GM12878 (cell line): ENCODE measurements at regions not wholly inside any gene's neighbourhood (a gene's known extent, or its start where the extent isn't known, plus 50 kb on each side); places are given as distances from the start of the nearest gene placed in this dataset.

Experiments
- ATAC-seq: fragments of 200-7000 bp; cut with Tn5 transposase; 3 replicates; pipeline ENCODE4 v1.9.1; 2020; ENCODE audit warnings: mild to moderate bottlenecking, moderate library complexity
- BruUV-seq: library from RNA; stranded (reverse); fragments of 400-500 nt; replicated peaks from 2 replicates; lab custom pipeline; 2021; lab: Mats Ljungman, UMichigan
- CTCF ChIA-PET: fragments of 300-600 bp; sonication (Branson Sonifier 250); formaldehyde crosslinking; extraction: SDS; loops from one replicate; lab custom pipeline; 2021; ENCODE audit warnings: inconsistent platforms; lab: Yijun Ruan, JAX
- POLR2A ChIA-PET: fragments of 350-600 bp; formaldehyde crosslinking; extraction: SDS; loops from one replicate; lab custom pipeline; 2021; ENCODE audit warnings: inconsistent platforms; lab: Charles Lee
- RAD21 ChIA-PET: fragments of 300-600 bp; sonication (Branson Sonifier 250); formaldehyde crosslinking; loops from one replicate; lab custom pipeline; 2023; ENCODE audit warnings: antibody characterized with exemption; ENCODE audit not compliant: unreplicated experiment; lab: Charles Lee
- SMC1A ChIA-PET: fragments of 300-600 bp; sonication (Branson Sonifier 250); formaldehyde crosslinking; loops from one replicate; lab custom pipeline; 2023; ENCODE audit not compliant: unreplicated experiment, uncharacterized antibody; lab: Charles Lee
- DNase-seq: peaks from one replicate; pipeline ENCODE4 v3.0.0-alpha.2; 2011; ENCODE audit warnings: low read depth, low spot score
- FAIRE-seq: peaks from 3 replicates; lab custom pipeline; 2011; peaks lifted over from hg19 to GRCh38; lab: Jason Lieb, UNC
- H2AFZ ChIP-seq: 2 replicates; pipeline ENCODE4 v1.6.0; 2011; ENCODE audit warnings: low read depth, low read length, control low read depth; ENCODE audit not compliant: control insufficient read depth
- H3K27ac ChIP-seq: 2 replicates; pipeline ENCODE4 v1.5.1; 2011; ENCODE audit warnings: control low read depth; ENCODE audit not compliant: control insufficient read depth, insufficient read depth
- H3K27me3 ChIP-seq, 2 experiments: replicated peaks in 1 of 2; 2 replicates each; pipeline versions ENCODE4 v1.6.0 to v1.6.1; 2011; ENCODE audit warnings: low read length in 1 of 2; ENCODE audit not compliant: control insufficient read depth in 2 of 2, insufficient read depth in 2 of 2
- H3K36me3 ChIP-seq, 2 experiments: 2 replicates each; pipeline ENCODE4 v1.5.1; 2011; ENCODE audit warnings: low read length in 1 of 2; ENCODE audit not compliant: control insufficient read depth in 2 of 2, insufficient read depth in 2 of 2
- H3K4me1 ChIP-seq: 2 replicates; pipeline ENCODE4 v1.6.1; 2011; ENCODE audit warnings: mild to moderate bottlenecking, low read length, moderate library complexity, mixed read lengths; ENCODE audit not compliant: control insufficient read depth, insufficient read depth
- H3K4me2 ChIP-seq: 2 replicates; pipeline ENCODE4 v1.6.0; 2011; ENCODE audit warnings: control low read depth; ENCODE audit not compliant: control insufficient read depth, insufficient read depth
- H3K4me3 ChIP-seq: fragments of 200-600 bp; sonication (generic); 2 replicates; pipeline ENCODE4 v1.5.1; 2016
- H3K79me2 ChIP-seq: 2 replicates; pipeline ENCODE4 v1.6.0; 2011; ENCODE audit warnings: low read length; ENCODE audit not compliant: control insufficient read depth, insufficient read depth
- H3K9ac ChIP-seq: 2 replicates; pipeline ENCODE4 v1.8.0; 2011; ENCODE audit warnings: low read length, control low read depth, mixed read lengths; ENCODE audit not compliant: control insufficient read depth, insufficient read depth
- H3K9me3 ChIP-seq: replicated peaks from 3 replicates; pipeline ENCODE4 v1.5.1; 2011; ENCODE audit warnings: mild to moderate bottlenecking, low read length; ENCODE audit not compliant: control insufficient read depth, insufficient read depth
- H4K20me1 ChIP-seq: 2 replicates; pipeline ENCODE4 v1.6.0; 2011; ENCODE audit not compliant: control insufficient read depth, insufficient read depth
- BMI1 ChIP-seq: fragments of 450-650 bp; IDR thresholded peaks from 2 replicates; pipeline ENCODE4 v1.6.1; 2016; ENCODE audit warnings: mild to moderate bottlenecking, moderate library complexity, borderline replicate concordance
- CHD2 ChIP-seq: IDR thresholded peaks from 2 replicates; pipeline ENCODE4 v1.6.1; 2011; ENCODE audit warnings: low read depth, low read length, improper control_type of control experiment, borderline replicate concordance
- CHD4 ChIP-seq: fragments of 200-600 bp; sonication (generic); IDR thresholded peaks from 2 replicates; pipeline ENCODE4 v1.6.1; 2016; ENCODE audit warnings: mild to moderate bottlenecking
- ESRRA ChIP-seq: IDR thresholded peaks from 2 replicates; pipeline ENCODE4 v1.6.1; 2012; ENCODE audit warnings: mild to moderate bottlenecking, low read length, improper control_type of control experiment
- KAT2A ChIP-seq: conservative IDR thresholded peaks from 2 replicates; pipeline ENCODE4 v1.6.1; 2011; ENCODE audit warnings: low read depth, low read length; ENCODE audit not compliant: control insufficient read depth
- MTA2 ChIP-seq: fragments of 450-650 bp; IDR thresholded peaks from 2 replicates; pipeline ENCODE4 v1.6.1; 2016; ENCODE audit warnings: low read depth, mild to moderate bottlenecking, moderate library complexity
- MTA3 ChIP-seq: IDR thresholded peaks from 2 replicates; pipeline ENCODE4 v1.6.1; 2012; ENCODE audit warnings: low read length, inconsistent platforms, borderline replicate concordance
- POLR2AphosphoS2 ChIP-seq: IDR thresholded peaks from 2 replicates; pipeline ENCODE4 v1.6.1; 2011; ENCODE audit warnings: low read depth, mild to moderate bottlenecking, low read length, improper control_type of control experiment, moderate library complexity
- RCOR1 ChIP-seq: conservative IDR thresholded peaks from 2 replicates; pipeline ENCODE4 v1.6.1; 2012; ENCODE audit warnings: low read depth, low read length, improper control_type of control experiment
- SP1 ChIP-seq: IDR thresholded peaks from one replicate; pipeline ENCODE4 v1.6.1; 2011; ENCODE audit warnings: low read depth, low read length
- WGBS: methylation state at CpG from one replicate; pipeline ENCODE4 v1.1.6; 2016; ENCODE audit warnings: low lambda C conversion rate; ENCODE audit not compliant: insufficient replicate concordance, insufficient coverage; ENCODE audit errors: missing lambda C conversion rate; 5-methylcytosine and 5-hydroxymethylcytosine counted together
- in situ Hi-C: fragments of 300-500 bp; cut with MboI; formaldehyde crosslinking; loops from 9 replicates; pipeline ENCODE4 v1.14.3; 2018; ENCODE audit warnings: mixed read lengths
- intact Hi-C: fragments of 100-400 bp; cut with micrococcal nuclease; formaldehyde crosslinking; loops from one replicate; pipeline ENCODE4 v1.14.2; 2022; ENCODE audit not compliant: unreplicated experiment
- TF ChIP-seq, protein P1 (sequence below): IDR thresholded peaks from 2 replicates; pipeline ENCODE4 v1.6.1; 2011; ENCODE audit warnings: borderline replicate concordance, low read depth, mild to moderate bottlenecking, moderate library complexity, low read length; ENCODE audit not compliant: insufficient read depth, poor library complexity, severe bottlenecking
- TF ChIP-seq, protein P2 (sequence below): fragments of 150-350 bp; IDR thresholded peaks from 2 replicates; pipeline ENCODE4 v1.6.1; 2014; ENCODE audit warnings: mild to moderate bottlenecking, low read depth, low read length
- TF ChIP-seq, protein P3 (sequence below), 3 experiments: IDR thresholded peaks in 2 of 3; conservative IDR thresholded peaks in 1 of 3; 2 replicates each; pipeline ENCODE4 v1.5.1; 2011; ENCODE audit warnings: low read depth in 3 of 3, low read length in 3 of 3, mild to moderate bottlenecking in 3 of 3, control low read depth in 2 of 3, moderate library complexity in 2 of 3, inconsistent platforms in 1 of 3, mixed read lengths in 1 of 3; ENCODE audit not compliant: control insufficient read depth in 2 of 3, insufficient read depth in 1 of 3; ENCODE audit errors: extremely low read depth in 1 of 3
- TF ChIP-seq, protein P4 (sequence below): fragments of 450-650 bp; IDR thresholded peaks from 2 replicates; pipeline ENCODE4 v1.6.1; 2016; ENCODE audit warnings: mild to moderate bottlenecking
- TF ChIP-seq, protein P5 (sequence below): fragments of 450-650 bp; IDR thresholded peaks from 2 replicates; pipeline ENCODE4 v1.6.1; 2017; ENCODE audit warnings: mild to moderate bottlenecking, low read depth, inconsistent platforms; ENCODE audit not compliant: poor library complexity, severe bottlenecking

DNA sequence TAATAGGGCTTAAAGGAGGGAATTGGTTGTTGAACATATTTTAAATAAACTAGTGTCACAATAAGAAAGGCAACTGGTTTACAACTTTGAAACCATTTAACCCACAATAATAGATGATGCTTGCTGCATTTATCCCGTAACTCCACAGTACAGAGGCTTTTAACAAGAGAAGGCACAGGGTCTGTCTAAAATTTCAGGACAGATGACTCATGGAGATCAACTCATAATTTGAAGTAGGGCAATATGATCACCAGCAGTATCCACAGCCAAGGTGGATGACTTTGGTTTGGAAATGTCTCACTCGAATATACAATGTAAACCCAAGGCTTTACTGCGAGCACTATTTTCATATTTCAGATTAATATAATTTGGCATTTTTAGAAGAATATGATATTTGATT is 340.2 kb downstream of the LRIG3 start (continued):
- TF ChIP-seq, protein P1, sequence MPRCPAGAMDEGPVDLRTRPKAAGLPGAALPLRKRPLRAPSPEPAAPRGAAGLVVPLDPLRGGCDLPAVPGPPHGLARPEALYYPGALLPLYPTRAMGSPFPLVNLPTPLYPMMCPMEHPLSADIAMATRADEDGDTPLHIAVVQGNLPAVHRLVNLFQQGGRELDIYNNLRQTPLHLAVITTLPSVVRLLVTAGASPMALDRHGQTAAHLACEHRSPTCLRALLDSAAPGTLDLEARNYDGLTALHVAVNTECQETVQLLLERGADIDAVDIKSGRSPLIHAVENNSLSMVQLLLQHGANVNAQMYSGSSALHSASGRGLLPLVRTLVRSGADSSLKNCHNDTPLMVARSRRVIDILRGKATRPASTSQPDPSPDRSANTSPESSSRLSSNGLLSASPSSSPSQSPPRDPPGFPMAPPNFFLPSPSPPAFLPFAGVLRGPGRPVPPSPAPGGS = no peak
- TF ChIP-seq BMI1 (no peak), POLR2AphosphoS2 (no peak), RCOR1 (no peak), SP1 (no peak), ESRRA (no peak), KAT2A (no peak)
- TF ChIP-seq, protein P2, sequence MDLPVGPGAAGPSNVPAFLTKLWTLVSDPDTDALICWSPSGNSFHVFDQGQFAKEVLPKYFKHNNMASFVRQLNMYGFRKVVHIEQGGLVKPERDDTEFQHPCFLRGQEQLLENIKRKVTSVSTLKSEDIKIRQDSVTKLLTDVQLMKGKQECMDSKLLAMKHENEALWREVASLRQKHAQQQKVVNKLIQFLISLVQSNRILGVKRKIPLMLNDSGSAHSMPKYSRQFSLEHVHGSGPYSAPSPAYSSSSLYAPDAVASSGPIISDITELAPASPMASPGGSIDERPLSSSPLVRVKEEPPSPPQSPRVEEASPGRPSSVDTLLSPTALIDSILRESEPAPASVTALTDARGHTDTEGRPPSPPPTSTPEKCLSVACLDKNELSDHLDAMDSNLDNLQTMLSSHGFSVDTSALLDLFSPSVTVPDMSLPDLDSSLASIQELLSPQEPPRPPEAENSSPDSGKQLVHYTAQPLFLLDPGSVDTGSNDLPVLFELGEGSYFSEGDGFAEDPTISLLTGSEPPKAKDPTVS = no peak

DNA sequence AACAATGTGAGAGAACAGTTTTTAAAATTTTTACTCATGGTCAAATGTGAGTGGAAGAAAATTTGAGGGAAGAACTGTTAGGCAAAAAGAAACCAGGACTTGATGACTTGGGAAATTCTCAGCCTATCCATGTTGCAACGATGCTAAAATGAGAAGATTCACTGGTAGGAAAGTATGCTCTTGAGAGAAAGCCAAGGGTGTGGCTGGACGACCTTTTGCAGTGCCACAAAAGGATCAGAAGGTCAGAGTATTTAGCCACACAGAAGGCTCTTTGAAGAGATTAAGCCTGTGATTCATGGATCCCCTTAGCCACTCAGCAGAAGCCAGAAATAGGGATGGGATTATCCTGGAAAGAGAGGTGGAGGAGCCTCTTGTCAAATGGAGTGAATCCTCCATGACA is 336.8 kb downstream of the LRIG3 start:
- Histone ChIP-seq H3K4me2 (no peak overlapping the region), H3K9ac (no peak overlapping the region), H3K79me2 (no peaks in the 10 kb centered on the region), H4K20me1 (no peaks in the 10 kb centered on the region), H3K4me3 (no peak overlapping the region), H3K36me3 (no peaks in the 10 kb centered on the region), H3K9me3 (no peaks in the 10 kb centered on the region), H3K27ac (no peak overlapping the region), H2AFZ (no peak overlapping the region), H3K27me3 (no peaks in the 10 kb centered on the region), H3K4me1 (no peaks in the 10 kb centered on the region)
- ChIA-PET POLR2A (no interaction called here), SMC1A (interaction anchor here (2.1 kb wide), 1 partner anchor 8 kb away, joined by 5 read pairs; no protein-coding TSS in a partner anchor), CTCF (interaction anchor here (0.5 kb wide), 1 partner anchor 427 kb away, joined by 4 read pairs; no protein-coding TSS in a partner anchor), RAD21 (no interaction called here)
- ATAC-seq (no peak), FAIRE-seq (no peak), DNase-seq (no peak)
- BruUV-seq = no TSS peak
- in situ Hi-C loops (no loop called here), intact Hi-C loops (no loop called here)
- WGBS = 0% methylated on average over 2 of the region's 2 CpGs
- TF ChIP-seq, protein P3, sequence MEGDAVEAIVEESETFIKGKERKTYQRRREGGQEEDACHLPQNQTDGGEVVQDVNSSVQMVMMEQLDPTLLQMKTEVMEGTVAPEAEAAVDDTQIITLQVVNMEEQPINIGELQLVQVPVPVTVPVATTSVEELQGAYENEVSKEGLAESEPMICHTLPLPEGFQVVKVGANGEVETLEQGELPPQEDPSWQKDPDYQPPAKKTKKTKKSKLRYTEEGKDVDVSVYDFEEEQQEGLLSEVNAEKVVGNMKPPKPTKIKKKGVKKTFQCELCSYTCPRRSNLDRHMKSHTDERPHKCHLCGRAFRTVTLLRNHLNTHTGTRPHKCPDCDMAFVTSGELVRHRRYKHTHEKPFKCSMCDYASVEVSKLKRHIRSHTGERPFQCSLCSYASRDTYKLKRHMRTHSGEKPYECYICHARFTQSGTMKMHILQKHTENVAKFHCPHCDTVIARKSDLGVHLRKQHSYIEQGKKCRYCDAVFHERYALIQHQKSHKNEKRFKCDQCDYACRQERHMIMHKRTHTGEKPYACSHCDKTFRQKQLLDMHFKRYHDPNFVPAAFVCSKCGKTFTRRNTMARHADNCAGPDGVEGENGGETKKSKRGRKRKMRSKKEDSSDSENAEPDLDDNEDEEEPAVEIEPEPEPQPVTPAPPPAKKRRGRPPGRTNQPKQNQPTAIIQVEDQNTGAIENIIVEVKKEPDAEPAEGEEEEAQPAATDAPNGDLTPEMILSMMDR (IDR thresholded peaks at IDR 0.05 in 2 of 3, conservative IDR thresholded peaks at IDR 0.05 in 1 of 3; ENCODE audit: control insufficient read depth in 2 of 3, extremely low read depth in 1 of 3, insufficient read depth in 1 of 3, low read depth in 3 of 3, low read length in 3 of 3) = no peak
- TF ChIP-seq CHD2 (no peak), CHD4 (no peak), MTA3 (no peak), MTA2 (no peak)
- TF ChIP-seq, protein P4, sequence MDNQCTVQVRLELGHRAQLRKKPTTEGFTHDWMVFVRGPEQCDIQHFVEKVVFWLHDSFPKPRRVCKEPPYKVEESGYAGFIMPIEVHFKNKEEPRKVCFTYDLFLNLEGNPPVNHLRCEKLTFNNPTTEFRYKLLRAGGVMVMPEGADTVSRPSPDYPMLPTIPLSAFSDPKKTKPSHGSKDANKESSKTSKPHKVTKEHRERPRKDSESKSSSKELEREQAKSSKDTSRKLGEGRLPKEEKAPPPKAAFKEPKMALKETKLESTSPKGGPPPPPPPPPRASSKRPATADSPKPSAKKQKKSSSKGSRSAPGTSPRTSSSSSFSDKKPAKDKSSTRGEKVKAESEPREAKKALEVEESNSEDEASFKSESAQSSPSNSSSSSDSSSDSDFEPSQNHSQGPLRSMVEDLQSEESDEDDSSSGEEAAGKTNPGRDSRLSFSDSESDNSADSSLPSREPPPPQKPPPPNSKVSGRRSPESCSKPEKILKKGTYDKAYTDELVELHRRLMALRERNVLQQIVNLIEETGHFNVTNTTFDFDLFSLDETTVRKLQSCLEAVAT = no peak
- TF ChIP-seq, protein P5, sequence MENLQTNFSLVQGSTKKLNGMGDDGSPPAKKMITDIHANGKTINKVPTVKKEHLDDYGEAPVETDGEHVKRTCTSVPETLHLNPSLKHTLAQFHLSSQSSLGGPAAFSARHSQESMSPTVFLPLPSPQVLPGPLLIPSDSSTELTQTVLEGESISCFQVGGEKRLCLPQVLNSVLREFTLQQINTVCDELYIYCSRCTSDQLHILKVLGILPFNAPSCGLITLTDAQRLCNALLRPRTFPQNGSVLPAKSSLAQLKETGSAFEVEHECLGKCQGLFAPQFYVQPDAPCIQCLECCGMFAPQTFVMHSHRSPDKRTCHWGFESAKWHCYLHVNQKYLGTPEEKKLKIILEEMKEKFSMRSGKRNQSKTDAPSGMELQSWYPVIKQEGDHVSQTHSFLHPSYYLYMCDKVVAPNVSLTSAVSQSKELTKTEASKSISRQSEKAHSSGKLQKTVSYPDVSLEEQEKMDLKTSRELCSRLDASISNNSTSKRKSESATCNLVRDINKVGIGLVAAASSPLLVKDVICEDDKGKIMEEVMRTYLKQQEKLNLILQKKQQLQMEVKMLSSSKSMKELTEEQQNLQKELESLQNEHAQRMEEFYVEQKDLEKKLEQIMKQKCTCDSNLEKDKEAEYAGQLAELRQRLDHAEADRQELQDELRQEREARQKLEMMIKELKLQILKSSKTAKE = no peak
